ENCODE measurements at regions not wholly inside any gene's neighbourhood (a gene's known extent, or its start where the extent isn't known, plus 50 kb on each side); places are given as distances from the start of the nearest gene placed in this dataset.

- no peak for DNase-seq (ENCODE audit: low read depth)
- H3K4me3 ChIP-seq (replicated peaks; ENCODE audit: low read depth, low read length) = no peak overlapping the region
- no peak for TF ChIP-seq CTCF (IDR thresholded peaks at IDR 0.05; ENCODE audit: low read length, missing control alignments)
Measured at GRCh38 chr13:36518707-36519106, 86.4 kb downstream of the CCNA1 start.

GRCh38 chr13:36519432-36519831, 87.1 kb downstream of the CCNA1 start:
- no peak overlapping the region for H3K4me3 ChIP-seq (replicated peaks; ENCODE audit: low read depth, low read length)
- DNase-seq (ENCODE audit: low read depth) = no peak
- no peak for TF ChIP-seq CTCF (IDR thresholded peaks at IDR 0.05; ENCODE audit: low read length, missing control alignments)

GRCh38 chr13:36520111-36520510, 87.8 kb downstream of the CCNA1 start:
- no peak for TF ChIP-seq CTCF (IDR thresholded peaks at IDR 0.05; ENCODE audit: low read length, missing control alignments)
- H3K4me3 ChIP-seq (replicated peaks; ENCODE audit: low read depth, low read length) = no peak overlapping the region
- no peak for DNase-seq (ENCODE audit: low read depth)

GRCh38 chr13:36526897-36527296, 94.6 kb downstream of the CCNA1 start:
- no peak overlapping the region for H3K4me3 ChIP-seq (replicated peaks; ENCODE audit: low read depth, low read length)
- no peak for DNase-seq (ENCODE audit: low read depth)
- no peak for TF ChIP-seq CTCF (IDR thresholded peaks at IDR 0.05; ENCODE audit: low read length, missing control alignments)

GRCh38 chr13:36528105-36528504, 95.8 kb downstream of the CCNA1 start:
- no peak for DNase-seq (ENCODE audit: low read depth)
- H3K4me3 ChIP-seq (replicated peaks; ENCODE audit: low read depth, low read length) = no peak overlapping the region
- TF ChIP-seq CTCF (IDR thresholded peaks at IDR 0.05; ENCODE audit: low read length, missing control alignments) = no peak

GRCh38 chr13:36530050-36530789, 97.9 kb downstream of the CCNA1 start:
- H3K4me3 ChIP-seq (replicated peaks; ENCODE audit: low read depth, low read length) = no peak overlapping the region
- peak; percentile 61 for DNase-seq (ENCODE audit: low read depth)
- TF ChIP-seq CTCF (IDR thresholded peaks at IDR 0.05; ENCODE audit: low read length, missing control alignments) = no peak

Data from fibroblast of pulmonary artery (primary cell).